ENCODE measurements at regions not wholly inside any gene's neighbourhood (a gene's known extent, or its start where the extent isn't known, plus 50 kb on each side); places are given as distances from the start of the nearest gene placed in this dataset.

DNA sequence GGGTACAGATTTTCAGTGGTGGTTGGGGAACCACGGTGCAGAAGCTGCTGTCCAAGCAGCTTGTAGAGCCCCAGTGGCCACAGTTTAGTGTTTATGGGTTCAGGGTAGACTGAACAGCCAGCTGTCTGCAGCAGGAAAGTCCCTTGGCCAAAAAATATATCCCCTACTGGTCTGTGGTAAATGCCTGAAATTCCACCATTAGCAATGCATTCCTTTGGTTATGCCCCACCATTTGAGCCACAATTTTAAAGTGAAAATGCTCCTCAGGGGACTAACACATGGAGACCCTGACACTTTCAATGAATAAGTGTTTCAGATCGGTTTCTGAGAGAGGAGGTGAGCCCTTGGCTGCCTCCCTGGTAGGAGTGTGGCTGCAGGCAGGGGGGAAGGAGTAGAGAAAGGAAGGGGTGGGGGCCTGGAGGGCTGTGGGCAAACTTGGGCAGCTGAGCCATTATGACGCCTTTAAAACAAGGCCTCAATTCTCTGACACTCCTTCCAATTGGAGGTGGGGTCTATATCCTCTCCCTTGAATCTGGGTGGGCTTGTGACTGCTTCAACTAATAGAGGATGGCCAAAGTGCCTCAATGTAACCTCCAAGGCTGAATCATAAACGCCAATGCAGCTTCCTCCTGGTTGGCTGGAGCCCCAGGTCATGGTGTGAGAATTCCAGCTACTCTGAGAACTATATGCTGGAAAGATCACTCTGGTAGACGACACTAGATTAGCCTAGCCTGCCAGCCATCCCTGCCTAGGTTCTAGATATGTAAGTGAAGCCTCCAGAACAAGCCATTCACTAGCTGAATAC, 75.8 kb upstream of the ATP6AP2 start:
- TF ChIP-seq, protein P1, sequence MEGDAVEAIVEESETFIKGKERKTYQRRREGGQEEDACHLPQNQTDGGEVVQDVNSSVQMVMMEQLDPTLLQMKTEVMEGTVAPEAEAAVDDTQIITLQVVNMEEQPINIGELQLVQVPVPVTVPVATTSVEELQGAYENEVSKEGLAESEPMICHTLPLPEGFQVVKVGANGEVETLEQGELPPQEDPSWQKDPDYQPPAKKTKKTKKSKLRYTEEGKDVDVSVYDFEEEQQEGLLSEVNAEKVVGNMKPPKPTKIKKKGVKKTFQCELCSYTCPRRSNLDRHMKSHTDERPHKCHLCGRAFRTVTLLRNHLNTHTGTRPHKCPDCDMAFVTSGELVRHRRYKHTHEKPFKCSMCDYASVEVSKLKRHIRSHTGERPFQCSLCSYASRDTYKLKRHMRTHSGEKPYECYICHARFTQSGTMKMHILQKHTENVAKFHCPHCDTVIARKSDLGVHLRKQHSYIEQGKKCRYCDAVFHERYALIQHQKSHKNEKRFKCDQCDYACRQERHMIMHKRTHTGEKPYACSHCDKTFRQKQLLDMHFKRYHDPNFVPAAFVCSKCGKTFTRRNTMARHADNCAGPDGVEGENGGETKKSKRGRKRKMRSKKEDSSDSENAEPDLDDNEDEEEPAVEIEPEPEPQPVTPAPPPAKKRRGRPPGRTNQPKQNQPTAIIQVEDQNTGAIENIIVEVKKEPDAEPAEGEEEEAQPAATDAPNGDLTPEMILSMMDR (IDR thresholded peaks at IDR 0.05; ENCODE audit: control insufficient read depth, extremely low read depth, insufficient read depth): no peak
- H3K4me3 ChIP-seq (ENCODE audit: low read depth, low read length): no peak overlapping the region
- DNase-seq (ENCODE audit: low read depth): no peak

DNA sequence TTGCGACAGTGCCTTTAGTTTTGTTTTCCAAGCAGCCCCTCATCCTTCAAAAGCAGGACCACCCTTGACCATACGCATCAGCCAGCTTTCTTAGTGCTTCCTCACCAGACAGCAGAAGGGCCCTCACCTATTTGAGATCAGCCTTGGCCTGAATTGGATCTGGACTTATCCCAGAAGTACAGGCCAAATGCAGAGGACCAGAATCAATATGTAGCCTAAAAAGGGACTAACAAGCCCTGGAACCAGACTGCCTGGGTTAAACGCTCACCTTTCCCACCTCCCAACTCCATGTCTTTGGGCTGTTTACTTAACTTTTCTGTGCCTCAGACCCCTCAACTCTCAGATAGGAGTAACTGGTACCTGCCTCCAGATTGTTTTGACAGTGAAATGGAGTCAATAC, 77.7 kb upstream of the ATP6AP2 start:
- TF ChIP-seq, protein P1 (IDR thresholded peaks at IDR 0.05; ENCODE audit: control insufficient read depth, extremely low read depth, insufficient read depth): no peak
- no peak overlapping the region for H3K4me3 ChIP-seq (ENCODE audit: low read depth, low read length)
- DNase-seq (ENCODE audit: low read depth): no peak

DNA sequence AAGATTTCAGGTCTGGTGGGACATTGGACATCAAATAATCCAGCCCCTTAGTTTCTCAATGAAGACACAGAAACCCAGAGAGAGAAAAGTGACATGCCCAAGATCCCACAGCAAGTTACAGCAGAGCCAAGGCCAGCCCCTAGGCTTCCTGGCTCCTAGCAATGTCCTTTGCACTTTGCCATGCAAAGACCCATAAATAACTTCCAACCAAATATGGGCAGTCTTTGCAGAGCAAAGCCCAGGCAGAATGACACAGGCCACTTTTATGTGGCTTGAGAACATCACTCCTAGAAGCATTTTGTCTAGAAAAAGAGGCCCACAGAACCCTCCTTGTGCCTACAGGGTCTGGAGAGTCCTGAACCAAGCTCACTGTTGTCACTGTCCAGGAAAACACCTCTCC, 78.1 kb upstream of the ATP6AP2 start:
- no peak overlapping the region for H3K4me3 ChIP-seq (ENCODE audit: low read depth, low read length)
- DNase-seq (ENCODE audit: low read depth): no peak
- TF ChIP-seq, protein P1 (IDR thresholded peaks at IDR 0.05; ENCODE audit: control insufficient read depth, extremely low read depth, insufficient read depth): no peak

DNA sequence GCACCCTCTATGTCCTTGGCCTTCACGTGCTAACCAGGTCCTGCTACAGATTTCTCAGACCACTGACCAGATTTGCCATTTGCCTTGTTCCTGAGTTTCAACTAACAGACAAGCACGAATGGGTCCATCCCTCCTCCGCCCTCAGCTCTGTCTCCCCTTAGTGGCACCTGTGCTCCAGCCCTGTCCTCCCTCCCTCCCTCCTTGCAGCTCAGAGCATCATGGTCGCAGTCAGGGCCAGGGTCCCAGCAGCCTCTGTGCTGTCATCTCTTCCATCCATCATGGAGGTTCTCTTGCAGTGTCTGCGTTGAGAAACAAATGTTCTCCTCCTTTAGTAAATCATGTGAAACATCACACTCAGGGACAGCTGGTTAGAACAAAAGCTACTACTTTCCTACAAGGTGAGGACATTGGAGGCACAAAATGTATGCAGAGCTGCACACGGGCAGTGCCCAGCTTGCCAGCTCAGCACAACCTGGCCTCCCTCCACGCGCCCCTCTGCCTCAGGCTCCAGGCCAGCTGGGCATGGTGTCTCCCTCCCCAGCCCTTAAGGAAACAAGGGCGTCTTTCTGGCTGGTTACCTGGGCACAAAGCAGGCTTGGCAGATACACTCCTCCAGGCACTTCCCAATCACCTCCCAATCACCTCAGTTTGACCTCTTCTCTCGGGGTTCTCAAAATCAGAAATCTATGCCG, 79.5 kb upstream of the ATP6AP2 start:
- TF ChIP-seq, protein P1 (IDR thresholded peaks at IDR 0.05; ENCODE audit: control insufficient read depth, extremely low read depth, insufficient read depth): no peak
- no peak overlapping the region for H3K4me3 ChIP-seq (ENCODE audit: low read depth, low read length)
- no peak for DNase-seq (ENCODE audit: low read depth)

DNA sequence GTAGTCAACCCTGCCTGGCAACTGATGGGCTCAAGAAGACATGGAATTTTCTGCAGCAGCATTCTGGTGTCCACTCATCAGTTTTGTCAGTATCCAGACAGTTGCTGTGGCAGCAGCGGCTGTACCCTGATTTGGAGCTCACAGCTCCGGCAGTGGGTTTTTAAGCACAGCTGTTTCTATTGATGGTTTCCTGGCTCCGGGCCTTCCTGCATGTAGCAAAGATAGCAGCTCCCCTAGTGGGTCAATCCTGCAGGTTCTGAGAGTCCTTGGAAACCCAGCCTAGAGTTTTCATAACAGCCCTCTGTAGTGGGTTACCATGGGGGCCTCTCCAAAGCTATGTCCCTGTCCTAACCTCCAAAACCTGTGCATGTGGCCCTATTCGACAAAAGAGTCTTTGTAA, 84.0 kb upstream of the ATP6AP2 start:
- H3K4me3 ChIP-seq (ENCODE audit: low read depth, low read length): no peak overlapping the region
- no peak for DNase-seq (ENCODE audit: low read depth)
- TF ChIP-seq, protein P1 (IDR thresholded peaks at IDR 0.05; ENCODE audit: control insufficient read depth, extremely low read depth, insufficient read depth): no peak

DNA sequence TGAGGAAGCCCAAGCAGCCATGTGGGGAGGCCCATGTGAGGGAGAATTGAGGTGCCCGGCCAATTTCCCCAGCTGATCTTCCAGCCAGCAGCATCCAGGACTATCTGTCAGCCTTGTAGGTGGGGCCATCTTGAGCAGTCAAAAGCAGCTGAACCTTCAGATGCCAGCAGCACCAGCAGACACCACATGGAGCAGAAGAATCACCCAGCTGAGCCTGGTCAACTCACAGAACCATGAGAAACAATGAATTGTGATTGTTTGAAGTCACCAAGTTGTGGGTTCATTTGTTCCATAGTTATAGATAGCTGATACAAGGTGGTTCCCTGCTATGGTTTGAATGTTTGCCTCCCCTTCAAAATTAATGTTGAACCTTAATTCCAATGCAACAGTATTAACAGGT, 85.1 kb upstream of the ATP6AP2 start:
- DNase-seq (ENCODE audit: low read depth): no peak
- H3K4me3 ChIP-seq (ENCODE audit: low read depth, low read length): no peak overlapping the region
- TF ChIP-seq, protein P1 (IDR thresholded peaks at IDR 0.05; ENCODE audit: control insufficient read depth, extremely low read depth, insufficient read depth): no peak
